ENCODE measurements at regions not wholly inside any gene's neighbourhood (a gene's known extent, or its start where the extent isn't known, plus 50 kb on each side); places are given as distances from the start of the nearest gene placed in this dataset.

DNA sequence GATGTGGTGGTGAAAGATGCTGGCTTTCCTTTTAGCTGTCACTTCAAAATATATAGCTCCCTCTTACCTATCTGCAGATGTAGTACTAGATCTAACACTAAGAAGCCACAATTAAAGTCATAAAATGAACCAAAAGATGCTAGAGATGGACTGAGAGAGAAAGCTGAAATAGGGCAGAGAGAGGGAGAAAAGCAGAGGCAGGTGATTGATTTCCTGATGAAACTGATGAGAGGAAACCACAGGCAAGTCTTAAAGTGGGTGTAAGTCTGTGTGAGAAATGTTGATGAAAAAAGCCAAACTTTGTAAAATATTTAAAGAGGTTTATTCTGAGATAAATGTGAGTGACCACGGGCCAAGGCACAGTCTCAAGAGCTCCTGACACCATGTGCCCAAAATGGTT lies 194.3 kb upstream of the MBL2 start:
- Mint-ChIP-seq H3K27ac (ENCODE audit: unreplicated experiment) (no peak overlapping the region), H3K9me3 (peaks cover 7% of the 10 kb centered on the region), H3K4me1 (peaks cover 5% of the 10 kb centered on the region), H3K4me3 (no peak overlapping the region), H3K36me3 (ENCODE audit: low read depth) (no peaks in the 10 kb centered on the region), H3K27me3 (ENCODE audit: low read depth) (peaks cover 7% of the 10 kb centered on the region)
- no peak for DNase-seq (ENCODE audit: low read depth, low spot score)
- TF ChIP-seq CTCF (conservative IDR thresholded peaks at IDR 0.05): no peak

DNA sequence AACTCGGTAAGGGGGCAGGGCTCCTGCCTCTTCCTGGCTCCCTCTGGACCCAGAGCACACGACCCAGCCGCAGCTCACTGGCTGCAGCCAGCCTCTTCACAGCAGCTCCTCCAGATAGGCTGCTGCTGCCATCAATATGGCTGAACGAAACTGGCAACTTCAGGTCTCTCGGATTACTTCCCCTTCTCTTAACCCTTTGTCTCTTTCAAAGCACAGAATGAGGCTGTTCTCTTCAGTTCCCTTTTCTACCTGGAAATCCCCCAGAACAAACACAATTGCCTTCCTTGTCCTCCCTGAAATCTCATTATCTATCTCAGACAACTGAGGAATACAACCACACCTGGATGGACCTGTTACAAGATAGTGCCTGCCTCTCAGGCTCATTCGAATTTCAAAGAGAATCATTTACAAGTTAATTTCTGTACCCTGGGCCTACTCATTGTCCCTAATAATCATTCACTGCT lies 193.4 kb upstream of the MBL2 start:
- TF ChIP-seq CTCF (conservative IDR thresholded peaks at IDR 0.05): no peak
- Mint-ChIP-seq H3K4me1 (peaks cover 11% of the 10 kb centered on the region), H3K36me3 (ENCODE audit: low read depth) (no peaks in the 10 kb centered on the region), H3K4me3 (no peak overlapping the region), H3K27me3 (ENCODE audit: low read depth) (peaks cover 10% of the 10 kb centered on the region), H3K27ac (ENCODE audit: unreplicated experiment) (no peak overlapping the region), H3K9me3 (peaks cover 5% of the 10 kb centered on the region)
- no peak for DNase-seq (ENCODE audit: low read depth, low spot score)

GRCh38 chr10:52965509-52965908 lies 192.9 kb upstream of the MBL2 start:
- H3K4me1 Mint-ChIP-seq: peaks cover 11% of the 10 kb centered on the region
- H3K27me3 Mint-ChIP-seq (ENCODE audit: low read depth): peaks cover 10% of the 10 kb centered on the region
- no peak for TF ChIP-seq CTCF (conservative IDR thresholded peaks at IDR 0.05)
- no peaks in the 10 kb centered on the region for H3K36me3 Mint-ChIP-seq (ENCODE audit: low read depth)
- H3K27ac Mint-ChIP-seq (ENCODE audit: unreplicated experiment): no peak overlapping the region
- no peak for DNase-seq (ENCODE audit: low read depth, low spot score)
- H3K4me3 Mint-ChIP-seq: no peak overlapping the region
- peaks cover 4% of the 10 kb centered on the region for H3K9me3 Mint-ChIP-seq

GRCh38 chr10:52961323-52961722 lies 188.7 kb upstream of the MBL2 start:
- DNase-seq (ENCODE audit: low read depth, low spot score): no peak
- Mint-ChIP-seq H3K27me3 (ENCODE audit: low read depth) (peaks cover 25% of the 10 kb centered on the region), H3K36me3 (ENCODE audit: low read depth) (no peaks in the 10 kb centered on the region), H3K27ac (ENCODE audit: unreplicated experiment) (peak overlapping the region; percentile 19), H3K4me3 (no peak overlapping the region), H3K4me1 (peaks cover 23% of the 10 kb centered on the region), H3K9me3 (peaks cover 3% of the 10 kb centered on the region)
- no peak for TF ChIP-seq CTCF (conservative IDR thresholded peaks at IDR 0.05)

GRCh38 chr10:52959810-52960209 lies 187.2 kb upstream of the MBL2 start:
- Mint-ChIP-seq H3K4me1 (peaks cover 18% of the 10 kb centered on the region), H3K27ac (ENCODE audit: unreplicated experiment) (no peak overlapping the region), H3K4me3 (no peak overlapping the region), H3K27me3 (ENCODE audit: low read depth) (peaks cover 22% of the 10 kb centered on the region), H3K36me3 (ENCODE audit: low read depth) (no peaks in the 10 kb centered on the region), H3K9me3 (no peaks in the 10 kb centered on the region)
- TF ChIP-seq CTCF (conservative IDR thresholded peaks at IDR 0.05): no peak
- DNase-seq (ENCODE audit: low read depth, low spot score): no peak

DNA sequence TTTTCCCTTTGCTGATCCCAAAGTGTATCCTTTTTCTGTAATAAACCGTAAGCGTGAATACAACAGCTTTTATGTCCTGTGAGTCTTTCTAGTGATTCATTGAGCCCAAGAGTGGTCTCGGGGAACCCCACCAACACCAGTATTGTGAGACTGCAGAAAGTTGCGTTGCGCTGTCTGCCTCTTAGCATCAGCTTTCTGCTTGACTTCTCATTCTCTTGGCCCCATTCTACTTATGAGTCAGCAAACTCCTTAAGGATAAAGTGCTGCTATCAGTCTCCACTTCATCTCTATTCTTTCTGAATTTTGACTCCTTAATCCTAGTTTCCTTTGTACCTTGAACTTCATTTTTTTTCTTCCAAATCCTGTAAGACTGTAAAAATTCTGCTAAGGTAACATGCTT lies 184.3 kb upstream of the MBL2 start:
- H3K27me3 Mint-ChIP-seq (ENCODE audit: low read depth): peaks cover 20% of the 10 kb centered on the region
- DNase-seq (ENCODE audit: low read depth, low spot score): no peak
- peaks cover 21% of the 10 kb centered on the region for H3K4me1 Mint-ChIP-seq
- no peak overlapping the region for H3K27ac Mint-ChIP-seq (ENCODE audit: unreplicated experiment)
- no peak overlapping the region for H3K4me3 Mint-ChIP-seq
- peaks cover 1% of the 10 kb centered on the region for H3K9me3 Mint-ChIP-seq
- no peaks in the 10 kb centered on the region for H3K36me3 Mint-ChIP-seq (ENCODE audit: low read depth)
- no peak for TF ChIP-seq CTCF (conservative IDR thresholded peaks at IDR 0.05)

Data from neural crest cell (in vitro differentiated cells).